ENCODE measurements at regions not wholly inside any gene's neighbourhood (a gene's known extent, or its start where the extent isn't known, plus 50 kb on each side); places are given as distances from the start of the nearest gene placed in this dataset.

- intact Hi-C loops (cut with DNase I; ENCODE audit: low total_unique reads), result no loop called here
- TF ChIP-seq POLR2A (IDR thresholded peaks at IDR 0.05) (no peak), POLR2AphosphoS5 (IDR thresholded peaks at IDR 0.05) (no peak)
- TF ChIP-seq, protein P1, sequence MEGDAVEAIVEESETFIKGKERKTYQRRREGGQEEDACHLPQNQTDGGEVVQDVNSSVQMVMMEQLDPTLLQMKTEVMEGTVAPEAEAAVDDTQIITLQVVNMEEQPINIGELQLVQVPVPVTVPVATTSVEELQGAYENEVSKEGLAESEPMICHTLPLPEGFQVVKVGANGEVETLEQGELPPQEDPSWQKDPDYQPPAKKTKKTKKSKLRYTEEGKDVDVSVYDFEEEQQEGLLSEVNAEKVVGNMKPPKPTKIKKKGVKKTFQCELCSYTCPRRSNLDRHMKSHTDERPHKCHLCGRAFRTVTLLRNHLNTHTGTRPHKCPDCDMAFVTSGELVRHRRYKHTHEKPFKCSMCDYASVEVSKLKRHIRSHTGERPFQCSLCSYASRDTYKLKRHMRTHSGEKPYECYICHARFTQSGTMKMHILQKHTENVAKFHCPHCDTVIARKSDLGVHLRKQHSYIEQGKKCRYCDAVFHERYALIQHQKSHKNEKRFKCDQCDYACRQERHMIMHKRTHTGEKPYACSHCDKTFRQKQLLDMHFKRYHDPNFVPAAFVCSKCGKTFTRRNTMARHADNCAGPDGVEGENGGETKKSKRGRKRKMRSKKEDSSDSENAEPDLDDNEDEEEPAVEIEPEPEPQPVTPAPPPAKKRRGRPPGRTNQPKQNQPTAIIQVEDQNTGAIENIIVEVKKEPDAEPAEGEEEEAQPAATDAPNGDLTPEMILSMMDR (IDR thresholded peaks at IDR 0.05 in 8 of 11, conservative IDR thresholded peaks at IDR 0.05 in 3 of 11), result no peak
Observed at GRCh38 chr2:167440382-167440781, 552.1 kb downstream of the XIRP2 start.

GRCh38 chr2:167438206-167438605, 549.9 kb downstream of the XIRP2 start:
- Histone ChIP-seq H3K27ac (no peak overlapping the region), H3K4me1 (no peaks in the 10 kb centered on the region), H3K36me3 (no peaks in the 10 kb centered on the region), H3K4me3 (no peak overlapping the region), H3K9me3 (no peaks in the 10 kb centered on the region), H3K27me3 (replicated peaks in 1 of 7) (no peaks in the 10 kb centered on the region)
- intact Hi-C loops (cut with DNase I; ENCODE audit: low total_unique reads), result no loop called here
- no peak for TF ChIP-seq POLR2A (IDR thresholded peaks at IDR 0.05)
- 57 to 75% (median 69%) methylated on average over 2 of the region's 2 CpGs for WGBS, 5 donors
- no peak for DNase-seq

More at GRCh38 chr2:167440382-167440781, 552.1 kb downstream of the XIRP2 start:
- no peak for DNase-seq
- Histone ChIP-seq H3K27ac (no peak overlapping the region), H3K4me3 (no peak overlapping the region), H3K36me3 (no peaks in the 10 kb centered on the region), H3K9me3 (peaks cover 0 to 5% (median 0%) of the 10 kb centered on the region in 8 donors), H3K27me3 (replicated peaks in 1 of 7) (no peaks in the 10 kb centered on the region), H3K4me1 (no peaks in the 10 kb centered on the region)

DNA sequence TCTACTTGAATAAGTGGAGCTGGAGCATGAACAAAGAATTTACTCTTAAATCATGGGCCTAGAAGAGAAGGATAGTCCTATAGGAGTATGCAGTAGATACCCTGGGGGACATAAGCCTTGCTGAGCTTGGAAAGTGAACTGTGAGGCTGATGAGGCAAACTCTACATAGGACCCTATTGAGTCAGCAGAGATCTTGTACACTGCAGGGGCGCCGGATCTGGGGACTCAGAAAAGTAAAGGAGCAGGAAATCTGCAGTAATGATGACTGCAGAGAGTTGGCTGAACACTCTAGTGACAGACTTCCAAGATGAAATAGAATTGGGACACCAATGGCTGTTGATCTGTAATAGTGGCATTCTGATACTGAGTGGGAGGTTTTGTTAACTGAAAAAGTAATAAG, 543.7 kb downstream of the XIRP2 start:
- Histone ChIP-seq H3K27me3 (replicated peaks in 1 of 7) (no peaks in the 10 kb centered on the region), H3K36me3 (no peaks in the 10 kb centered on the region), H3K9me3 (peaks cover 0 to 5% (median 0%) of the 10 kb centered on the region in 8 donors), H3K4me1 (no peaks in the 10 kb centered on the region), H3K4me3 (no peak overlapping the region), H3K27ac (no peak overlapping the region)
- DNase-seq, result no peak
- intact Hi-C loops (cut with DNase I; ENCODE audit: low total_unique reads), result no loop called here
- TF ChIP-seq POLR2A (IDR thresholded peaks at IDR 0.05) (no peak), POLR2AphosphoS5 (IDR thresholded peaks at IDR 0.05) (no peak)
- TF ChIP-seq, protein P1 (IDR thresholded peaks at IDR 0.05 in 8 of 11, conservative IDR thresholded peaks at IDR 0.05 in 3 of 11), result no peak
- 71 to 95% (median 83%) methylated on average over 2 of the region's 2 CpGs for WGBS, 5 donors

DNA sequence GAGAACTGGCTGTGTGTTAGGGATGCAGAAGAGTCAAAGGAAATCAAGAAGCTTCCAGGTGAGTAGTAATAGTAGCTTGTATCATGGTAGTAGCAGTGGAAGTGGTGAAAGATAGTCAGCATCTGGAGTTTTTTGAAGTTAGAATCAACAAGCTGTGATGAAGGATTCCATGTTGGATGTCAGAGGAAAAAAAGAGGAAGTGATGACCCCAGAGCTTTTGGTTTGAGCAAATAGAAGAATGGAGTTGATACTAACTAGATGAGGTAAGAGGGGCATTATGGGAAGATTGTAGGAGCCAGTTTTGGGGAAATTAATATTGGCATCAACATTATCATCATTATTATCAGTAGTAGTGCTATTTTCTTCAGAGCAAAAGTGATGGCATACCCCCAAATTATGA, 542.2 kb downstream of the XIRP2 start:
- peaks cover 0 to 5% (median 0%) of the 10 kb centered on the region in 8 donors for H3K9me3 ChIP-seq
- H3K27me3 ChIP-seq (replicated peaks in 1 of 7), result no peaks in the 10 kb centered on the region
- H3K27ac ChIP-seq, result no peak overlapping the region
- DNase-seq, result no peak
- no peak overlapping the region for H3K4me3 ChIP-seq
- TF ChIP-seq POLR2AphosphoS5 (IDR thresholded peaks at IDR 0.05), result no peak
- no peak for TF ChIP-seq POLR2A (IDR thresholded peaks at IDR 0.05)
- TF ChIP-seq, protein P1 (IDR thresholded peaks at IDR 0.05 in 8 of 11, conservative IDR thresholded peaks at IDR 0.05 in 3 of 11), result no peak
- H3K36me3 ChIP-seq, result no peaks in the 10 kb centered on the region
- intact Hi-C loops (cut with DNase I; ENCODE audit: low total_unique reads), result no loop called here
- no peaks in the 10 kb centered on the region for H3K4me1 ChIP-seq
